CD1c-positive myeloid dendritic cell (primary cell): ENCODE measurements at regions not wholly inside any gene's neighbourhood (a gene's known extent, or its start where the extent isn't known, plus 50 kb on each side); places are given as distances from the start of the nearest gene placed in this dataset.
"Not testable (repeated sequence)": the region's sequence is repeated elsewhere in the genome, so short reads cannot be mapped to it uniquely, and the experiment has no call there.

ENCODE experiments used
- DNase-seq: peaks from one replicate; pipeline ENCODE4 v3.0.0-alpha.2; 2016; ENCODE audit errors: extremely low spot score

DNA sequence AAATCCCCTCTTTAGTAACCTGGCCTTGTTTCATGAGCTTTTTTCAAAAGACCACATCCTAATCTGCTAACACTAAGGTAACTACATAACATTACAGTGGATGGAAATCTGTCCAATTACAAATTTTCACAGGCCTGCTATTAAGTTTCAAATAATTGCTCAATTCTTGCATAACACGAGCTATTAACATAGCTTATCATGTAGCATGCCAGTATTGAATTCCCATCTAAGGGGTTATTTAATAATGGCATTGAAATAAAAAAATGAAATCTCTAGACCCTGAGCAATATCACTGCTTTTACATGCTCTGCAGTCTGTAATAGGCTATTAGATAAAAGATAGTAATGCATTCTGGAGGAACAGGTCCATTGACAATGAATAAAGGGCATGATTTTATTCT is 748.3 kb upstream of the NECTIN3 start:
- no peak for DNase-seq

DNA sequence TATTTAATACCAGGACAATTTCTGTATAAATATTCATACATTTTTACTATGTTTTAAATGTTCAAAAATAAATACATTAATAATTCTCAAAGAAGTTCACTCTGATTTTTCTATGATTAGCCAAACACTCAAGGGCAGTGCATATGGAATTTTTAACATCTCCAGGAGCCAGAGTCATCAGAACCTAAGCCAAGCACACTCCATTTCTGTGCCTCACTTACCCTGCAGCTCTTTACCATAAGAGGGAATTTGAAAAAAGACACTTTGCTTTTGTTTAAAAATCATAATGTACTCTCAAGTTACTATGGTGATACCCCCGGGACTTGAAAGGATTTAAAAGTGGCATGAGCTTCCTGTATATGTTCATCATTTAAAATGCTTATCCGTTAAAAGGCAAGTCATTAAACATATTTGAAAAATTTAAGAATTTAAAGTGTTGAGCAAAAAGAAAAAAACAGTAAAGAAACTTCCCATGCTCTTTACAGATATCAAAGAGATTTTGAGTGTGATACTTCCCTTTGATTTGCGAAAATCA is 747.4 kb upstream of the NECTIN3 start:
- DNase-seq, result no peak

DNA sequence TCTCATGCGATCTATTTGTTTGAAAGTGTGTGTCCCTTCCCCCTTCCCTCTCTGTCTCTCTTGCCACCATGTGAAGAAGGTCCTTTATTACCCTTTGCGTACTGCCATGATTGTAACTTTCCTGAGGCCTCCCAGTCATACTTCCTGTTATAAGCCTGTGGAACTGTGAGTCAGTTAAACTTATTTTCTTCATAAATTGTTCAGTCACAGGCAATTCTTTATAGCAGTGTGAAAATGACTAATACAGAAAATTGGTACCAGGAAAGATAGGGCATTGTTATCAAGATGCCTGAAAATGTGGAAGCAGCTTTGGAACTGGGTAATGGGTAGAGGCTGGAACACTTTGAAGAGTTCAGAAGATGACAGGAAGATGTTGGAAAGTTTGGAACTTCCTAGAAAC is 743.7 kb upstream of the NECTIN3 start:
- no peak for DNase-seq

DNA sequence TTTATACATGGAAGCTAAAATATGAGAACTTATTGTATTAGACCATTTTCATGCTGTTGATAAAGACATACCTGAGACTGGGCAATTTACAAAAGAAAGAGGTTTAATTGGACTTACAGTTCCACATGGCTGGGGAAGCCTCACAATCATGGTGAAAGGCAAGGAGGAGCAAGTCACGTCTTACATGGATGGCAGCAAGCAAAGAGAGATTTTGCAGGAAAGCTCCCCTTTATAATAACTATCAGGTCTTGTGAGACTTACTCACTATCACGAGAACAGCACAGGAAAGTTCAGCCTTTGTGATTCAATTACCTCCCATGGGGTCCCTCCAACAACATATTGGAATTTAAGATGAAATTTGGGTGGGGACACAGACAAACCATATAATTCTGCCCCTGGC is 740.1 kb upstream of the NECTIN3 start:
- DNase-seq, result not testable (repeated sequence)

DNA sequence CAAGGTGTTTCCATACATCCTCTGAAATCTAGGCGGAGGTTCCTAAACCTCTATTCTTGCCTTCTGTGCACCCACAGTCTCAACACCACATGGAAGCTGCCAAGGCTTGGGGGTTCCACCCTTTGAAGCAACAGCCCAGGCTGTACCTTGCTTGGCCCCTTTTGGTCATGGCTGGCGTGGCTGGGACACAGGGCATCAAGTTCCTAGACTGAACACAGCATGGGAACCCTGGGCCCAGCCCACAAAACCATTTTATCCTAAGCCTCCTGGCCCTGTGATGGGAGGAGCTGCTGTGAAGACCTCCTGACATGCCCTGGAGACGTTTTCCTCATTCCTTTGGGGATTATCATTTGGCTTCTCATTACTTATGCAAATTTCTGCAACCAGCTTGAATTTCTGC is 739.0 kb upstream of the NECTIN3 start:
- DNase-seq, result no peak

DNA sequence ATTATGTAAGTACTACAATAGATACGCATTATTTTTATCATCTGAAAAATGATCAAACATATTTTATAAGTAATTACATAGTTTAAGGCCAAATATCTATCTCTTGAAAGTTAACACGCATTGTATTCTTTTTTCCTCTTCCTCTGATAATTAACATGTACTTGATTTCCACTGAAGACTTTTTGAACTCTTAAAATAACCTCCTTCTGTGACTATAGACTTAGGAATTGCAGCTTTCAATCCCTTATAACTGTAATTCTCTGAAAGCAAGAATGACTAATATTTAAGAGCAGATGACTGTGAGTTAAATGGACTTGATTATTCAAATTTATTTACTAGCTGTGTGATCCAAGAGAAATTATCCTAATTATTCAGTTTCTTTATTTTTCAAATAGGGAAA is 730.6 kb upstream of the NECTIN3 start:
- DNase-seq, result no peak

DNA sequence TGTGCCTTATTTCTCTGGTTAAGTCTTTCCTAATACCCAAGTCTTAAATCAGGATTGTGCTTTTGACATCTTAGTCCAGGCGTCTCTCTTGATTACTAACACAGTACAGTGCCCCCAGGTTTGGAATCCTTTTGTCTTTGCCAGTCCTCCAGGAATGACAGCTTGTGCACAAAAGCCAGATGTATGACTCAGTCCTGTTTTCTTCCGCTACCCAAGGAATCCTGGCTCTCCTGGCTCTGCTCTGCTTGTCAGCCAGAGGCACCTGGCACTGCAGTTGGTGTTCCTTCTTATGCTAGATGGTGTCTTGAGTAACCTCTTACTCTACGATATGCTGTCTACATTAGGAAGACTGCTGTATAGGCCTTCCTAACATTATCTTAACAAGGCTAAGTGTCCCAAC is 728.2 kb upstream of the NECTIN3 start:
- DNase-seq, result no peak

DNA sequence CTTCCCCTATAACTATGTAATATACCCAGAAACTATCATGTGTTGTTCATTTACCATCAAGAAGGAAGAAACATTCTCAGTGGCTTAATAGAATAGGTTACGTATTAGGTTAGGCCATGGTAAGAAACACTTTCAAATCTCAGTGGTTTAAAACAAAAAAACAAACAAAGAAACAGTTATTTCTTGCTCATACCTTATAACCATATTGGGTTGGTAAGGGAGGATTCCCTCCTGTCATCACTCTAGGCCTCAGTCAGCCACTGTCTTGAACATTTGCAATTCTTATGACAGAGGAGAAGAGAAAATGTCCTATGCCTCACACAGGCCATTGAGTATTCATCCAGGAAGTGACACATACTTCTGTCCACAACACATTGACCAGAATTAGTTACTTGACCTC is 727.7 kb upstream of the NECTIN3 start:
- DNase-seq, result no peak

DNA sequence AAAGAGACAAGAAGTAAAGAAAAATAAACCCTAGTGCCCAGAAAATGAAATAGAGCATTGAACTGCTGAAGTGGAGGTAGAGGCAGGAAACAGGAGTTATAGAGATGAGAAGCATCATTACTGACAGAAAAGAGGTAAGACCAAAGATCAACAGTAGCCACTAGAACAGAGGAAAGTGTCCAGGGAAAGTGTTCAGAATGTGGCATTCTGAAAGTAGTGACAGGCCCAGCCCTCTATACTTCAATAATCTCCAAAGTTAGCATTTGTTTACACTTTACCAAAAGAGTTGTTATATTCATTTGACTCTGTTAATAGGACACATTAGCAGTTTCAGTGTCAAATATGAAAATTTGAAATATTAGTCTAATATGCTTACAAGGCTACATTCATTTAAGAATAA is 727.1 kb upstream of the NECTIN3 start:
- DNase-seq, result no peak

DNA sequence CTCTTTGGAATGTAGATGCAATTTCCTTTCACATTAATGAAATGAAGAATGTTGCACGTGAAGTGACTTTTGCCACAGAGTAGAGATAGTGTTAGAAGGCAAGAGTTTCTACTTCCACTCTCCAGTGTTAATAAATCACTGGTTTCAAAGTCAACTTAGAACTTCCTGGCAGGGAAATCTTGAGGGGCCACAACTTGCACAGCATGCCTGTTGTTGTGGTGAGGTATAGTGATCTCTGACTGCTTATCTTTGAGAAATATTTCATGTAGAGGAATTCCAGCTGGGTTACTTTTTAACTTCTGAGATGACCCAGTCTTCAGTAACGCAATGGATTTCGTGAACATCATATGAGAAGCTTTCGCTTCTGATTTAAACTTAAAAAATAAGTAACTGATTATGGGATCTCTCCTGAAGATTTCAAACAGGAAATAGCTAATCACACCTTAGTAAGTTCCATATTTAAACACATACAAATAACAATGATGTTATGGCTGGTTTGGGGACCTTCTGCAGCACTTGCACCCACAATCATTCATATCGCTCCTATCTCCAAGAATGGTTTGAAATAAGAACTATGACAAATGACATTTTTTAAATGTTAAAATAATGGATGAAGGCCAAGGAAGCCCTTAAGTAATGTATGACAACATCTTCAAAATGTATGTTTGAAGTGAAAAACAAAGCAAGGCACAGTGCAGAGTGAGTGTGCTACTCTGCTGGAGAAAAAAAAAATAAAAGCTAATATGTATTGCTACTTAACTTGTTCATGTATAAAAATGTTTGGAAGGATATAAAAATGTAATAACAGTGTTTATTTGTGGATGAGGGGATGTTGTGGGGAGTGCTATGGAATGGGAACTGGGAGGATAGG is 726.5 kb upstream of the NECTIN3 start:
- DNase-seq, result no peak

DNA sequence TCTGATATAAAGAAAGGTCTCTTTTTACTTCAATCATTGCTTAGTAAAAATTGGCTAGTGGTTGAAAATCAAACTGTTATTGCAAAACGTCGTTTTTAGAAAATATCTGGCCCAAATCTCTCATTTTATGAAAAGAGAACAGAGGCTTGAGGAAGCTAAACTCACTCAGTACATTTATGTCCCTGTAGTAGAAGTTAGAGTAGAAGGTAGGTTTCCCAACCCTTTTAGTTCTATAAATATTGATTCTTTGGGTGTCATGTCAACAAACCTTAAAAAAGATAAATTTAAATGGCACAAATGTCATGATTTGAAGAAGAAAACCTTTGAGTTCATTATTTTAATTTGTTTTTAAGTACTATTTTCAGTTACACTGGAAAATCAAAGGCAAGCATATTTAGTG is 722.3 kb upstream of the NECTIN3 start:
- no peak for DNase-seq

DNA sequence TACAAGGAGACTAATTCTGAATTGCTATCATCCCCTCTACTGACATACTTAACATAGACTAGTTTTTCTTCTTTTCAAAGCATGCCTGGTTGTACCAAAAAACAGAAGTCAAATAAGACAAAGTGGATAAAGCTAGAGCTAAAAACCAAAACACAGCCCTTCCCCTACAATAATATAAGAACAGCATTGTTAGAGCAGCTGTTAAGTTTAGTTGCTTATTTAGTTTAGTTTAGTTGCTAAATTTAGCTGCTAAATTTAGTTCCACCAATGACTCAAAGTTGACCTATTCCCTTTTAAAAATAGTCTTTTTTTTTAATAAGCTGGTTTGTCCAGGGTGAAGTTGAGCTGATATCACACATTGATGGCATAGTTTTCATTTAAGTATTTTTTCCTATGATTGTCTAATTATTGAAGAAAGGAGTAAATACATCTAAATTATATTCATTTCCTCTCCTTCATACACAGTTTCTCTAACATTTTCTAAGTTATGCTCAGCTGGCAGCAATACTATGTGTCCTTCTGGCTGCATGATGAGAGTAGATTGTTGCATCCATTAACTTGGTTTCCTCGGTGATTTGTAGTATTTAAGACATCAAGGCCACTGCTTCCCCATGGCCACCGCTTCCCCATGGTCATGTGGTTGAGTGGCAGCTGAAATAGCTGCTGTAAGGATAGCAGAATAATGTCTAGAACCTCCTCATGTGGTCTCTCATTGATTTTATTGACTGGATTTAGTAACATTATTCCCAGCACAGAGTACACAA is 718.6 kb upstream of the NECTIN3 start:
- DNase-seq, result no peak

DNA sequence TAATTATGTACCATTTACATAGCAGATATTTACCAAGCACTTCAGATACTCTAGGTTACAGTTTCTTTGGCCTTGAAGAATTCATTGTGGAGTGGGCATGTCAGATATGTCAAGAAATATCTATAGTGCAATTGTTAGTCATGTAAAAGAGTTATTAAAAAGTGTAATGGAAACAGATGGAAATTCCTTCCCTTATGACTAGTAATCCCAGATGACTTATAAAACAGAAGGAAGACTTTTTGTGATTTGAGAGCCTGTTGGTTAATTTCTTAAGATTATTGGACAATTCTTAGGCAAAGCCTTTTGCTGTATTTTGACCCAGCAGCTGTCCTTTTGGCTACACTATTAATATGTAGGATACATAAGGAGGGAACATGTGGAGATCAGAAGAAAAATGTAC is 708.9 kb upstream of the NECTIN3 start:
- no peak for DNase-seq

DNA sequence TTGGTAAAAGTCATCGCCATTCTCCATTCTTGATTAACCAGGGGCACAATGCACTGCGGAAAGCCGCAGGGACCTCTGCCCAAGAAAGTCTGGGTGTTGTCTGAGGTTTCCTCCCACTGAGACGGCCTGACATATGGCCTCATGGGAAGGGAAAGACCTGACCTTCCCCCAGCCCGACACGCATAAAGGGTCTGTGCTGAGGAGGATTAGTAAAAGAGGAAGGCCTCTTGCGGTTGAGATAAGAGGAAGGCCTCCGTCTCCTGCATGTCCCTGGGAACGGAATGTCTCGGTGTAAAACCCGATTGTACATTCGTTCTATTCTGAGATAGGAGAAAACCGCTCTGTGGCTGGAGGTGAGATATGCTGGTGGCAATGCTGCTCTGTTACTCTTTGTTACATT is 704.3 kb upstream of the NECTIN3 start:
- DNase-seq, result not testable (repeated sequence)

DNA sequence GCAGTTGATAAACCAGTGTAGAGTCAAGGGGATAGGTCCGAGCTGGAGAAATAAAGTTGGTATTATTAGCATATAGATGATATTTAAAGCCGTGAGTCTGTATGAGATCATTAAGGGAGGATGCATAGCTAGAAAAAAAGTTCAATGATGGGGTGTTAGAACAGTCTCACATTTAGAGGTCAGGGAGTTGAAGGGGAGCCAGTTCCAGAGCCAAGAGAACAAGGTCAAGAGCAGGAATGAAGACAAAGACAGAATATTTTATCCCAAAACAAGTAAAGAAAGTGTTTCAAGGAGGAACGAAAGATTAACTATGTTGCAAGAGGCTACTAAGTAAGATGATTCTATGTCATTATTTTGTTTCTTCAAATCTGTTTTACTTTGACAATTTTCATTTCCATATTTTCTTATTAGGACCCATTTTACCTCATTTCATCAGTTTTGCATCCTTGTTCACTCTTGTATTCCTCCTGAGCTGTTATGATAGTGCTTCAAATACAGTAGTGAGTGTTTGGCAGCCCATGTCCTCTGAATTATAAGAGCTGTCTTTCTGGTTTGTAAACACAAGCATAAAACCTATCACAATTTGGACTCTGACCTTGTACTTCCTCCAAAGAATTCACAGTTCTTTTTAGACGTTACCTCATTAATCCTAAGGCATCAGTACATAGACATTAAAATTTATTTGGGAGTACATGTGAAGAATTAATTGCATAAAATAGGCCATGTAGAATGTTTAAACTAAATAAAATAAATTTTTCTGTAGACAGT is 695.7 kb upstream of the NECTIN3 start:
- no peak for DNase-seq

DNA sequence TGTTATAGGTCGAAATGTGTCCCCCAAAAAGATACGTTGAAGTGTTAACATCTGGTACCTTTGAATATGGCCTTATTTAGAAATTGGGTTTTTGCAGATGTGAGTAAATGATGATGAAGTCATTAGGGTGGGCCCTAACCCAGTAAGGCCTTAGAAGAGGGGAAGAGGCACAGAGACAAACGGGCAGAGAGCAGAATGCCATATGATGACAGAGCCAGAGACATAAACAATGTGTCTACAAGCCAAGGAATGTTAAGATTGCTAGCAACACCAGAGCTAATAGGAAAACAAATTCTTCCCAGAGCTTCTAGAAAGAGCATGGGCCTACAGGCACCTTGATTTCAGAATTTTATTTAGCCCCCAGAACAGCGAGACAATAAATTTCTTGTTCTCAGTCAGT is 693.1 kb upstream of the NECTIN3 start:
- no peak for DNase-seq

DNA sequence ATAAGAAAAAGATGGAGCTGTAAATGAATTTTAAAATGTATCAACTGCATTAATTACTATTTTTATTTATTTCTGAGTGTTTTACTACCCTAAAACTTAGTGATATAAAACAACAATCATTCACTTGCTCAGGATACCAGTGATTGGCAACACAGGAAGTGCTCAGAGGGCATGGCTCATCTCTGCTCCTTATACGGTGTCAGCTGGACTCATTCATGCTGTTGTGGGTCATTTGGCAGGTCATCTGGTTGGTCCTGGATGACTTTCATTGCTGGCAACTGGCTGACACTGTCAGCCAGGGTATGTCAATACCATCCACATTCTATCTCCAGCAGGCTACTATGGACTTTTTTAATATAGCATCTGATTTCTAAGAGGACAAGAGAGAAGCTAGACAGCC is 689.6 kb upstream of the NECTIN3 start:
- DNase-seq, result no peak

DNA sequence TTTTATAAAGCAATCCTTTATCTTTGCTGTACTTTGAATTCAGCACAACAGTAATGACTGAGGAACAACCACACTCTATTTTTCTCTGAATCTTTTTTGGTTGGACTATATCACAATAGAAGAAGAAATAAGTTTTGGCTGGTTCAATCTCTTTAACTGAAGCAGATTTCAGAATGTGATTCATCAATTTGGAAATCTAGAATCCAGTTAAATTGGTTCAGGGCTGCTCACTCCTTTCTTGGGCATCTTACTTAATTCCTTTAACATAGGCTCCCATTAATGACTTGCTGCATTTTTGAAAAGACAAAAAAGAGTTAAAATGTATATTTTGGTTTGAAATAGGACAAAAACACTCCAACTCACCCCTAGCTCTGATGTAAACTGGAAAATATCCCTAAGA is 688.3 kb upstream of the NECTIN3 start:
- no peak for DNase-seq

DNA sequence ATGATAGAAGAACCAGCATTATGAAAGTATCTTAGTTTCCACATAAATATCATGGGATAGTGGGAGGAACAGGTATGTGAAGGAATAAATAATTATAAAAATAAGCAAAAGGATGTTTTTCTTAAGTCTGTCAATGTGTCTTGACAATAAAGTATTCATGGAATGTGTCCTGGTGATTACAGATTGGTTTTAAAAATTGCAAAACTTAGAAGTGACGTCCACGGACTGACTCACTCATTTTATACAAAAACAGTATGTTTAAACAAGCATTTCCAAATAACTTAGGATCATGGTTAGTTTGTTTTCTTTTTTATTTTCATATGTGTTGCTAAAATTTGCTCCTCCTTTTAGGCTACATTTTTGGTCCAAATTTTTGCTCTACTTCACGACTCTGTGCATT is 687.0 kb upstream of the NECTIN3 start:
- DNase-seq, result no peak

DNA sequence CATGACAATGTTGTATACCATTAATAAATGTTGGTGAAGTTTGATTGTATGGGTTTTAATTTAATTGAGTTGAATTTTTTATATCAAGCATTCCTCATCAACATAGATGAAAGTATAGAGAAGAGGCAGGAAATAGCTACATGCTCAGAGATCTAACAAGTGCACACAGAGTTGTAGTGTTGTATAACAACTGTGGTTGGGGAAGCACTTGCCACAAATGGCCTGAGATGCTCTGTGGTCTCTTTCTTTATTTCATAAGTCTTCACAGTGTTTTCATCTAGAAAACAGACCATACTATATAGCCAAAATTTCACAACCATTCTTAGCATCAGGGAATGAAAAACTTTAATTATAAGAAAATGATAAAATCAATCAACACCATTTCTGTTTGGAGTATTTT is 682.6 kb upstream of the NECTIN3 start:
- no peak for DNase-seq

DNA sequence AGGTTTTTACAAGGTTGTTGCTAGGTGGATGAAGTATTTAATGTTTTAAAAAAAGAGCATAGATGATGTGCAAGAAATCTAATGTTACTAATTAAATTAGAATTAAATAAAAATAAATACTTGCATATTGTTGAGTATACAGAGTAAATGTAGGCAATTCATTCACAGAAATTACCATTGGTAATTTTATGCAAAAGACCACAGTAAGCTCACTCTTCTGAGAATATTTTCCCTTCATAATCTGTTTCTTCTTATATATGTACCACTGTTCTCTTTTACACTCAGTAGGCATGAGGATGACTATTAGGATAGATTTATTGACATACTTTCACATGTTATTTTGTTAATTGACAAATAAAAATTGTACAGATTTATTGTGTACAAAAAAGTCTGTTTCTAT is 681.2 kb upstream of the NECTIN3 start:
- no peak for DNase-seq

DNA sequence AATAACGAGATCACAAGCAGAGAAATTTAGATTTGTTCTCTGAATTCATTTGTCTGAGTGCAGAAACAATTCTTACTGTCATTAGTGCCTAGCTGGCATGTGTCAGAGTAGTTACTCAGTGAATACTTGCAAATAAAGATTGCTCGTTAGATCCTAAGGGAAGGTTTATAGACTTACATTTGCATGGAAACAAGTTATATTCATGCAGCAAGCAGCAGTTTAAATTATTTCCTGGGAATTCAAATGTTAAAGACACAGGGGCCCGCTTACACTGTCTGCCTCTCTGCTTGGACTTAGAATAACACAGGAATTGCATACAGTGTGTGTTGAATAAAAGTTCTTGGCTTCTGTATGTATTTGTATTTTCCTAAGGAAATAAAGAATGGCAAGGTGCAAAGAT is 680.6 kb upstream of the NECTIN3 start:
- DNase-seq, result no peak
